ENCODE measurements at regions not wholly inside any gene's neighbourhood (a gene's known extent, or its start where the extent isn't known, plus 50 kb on each side); places are given as distances from the start of the nearest gene placed in this dataset.

DNA sequence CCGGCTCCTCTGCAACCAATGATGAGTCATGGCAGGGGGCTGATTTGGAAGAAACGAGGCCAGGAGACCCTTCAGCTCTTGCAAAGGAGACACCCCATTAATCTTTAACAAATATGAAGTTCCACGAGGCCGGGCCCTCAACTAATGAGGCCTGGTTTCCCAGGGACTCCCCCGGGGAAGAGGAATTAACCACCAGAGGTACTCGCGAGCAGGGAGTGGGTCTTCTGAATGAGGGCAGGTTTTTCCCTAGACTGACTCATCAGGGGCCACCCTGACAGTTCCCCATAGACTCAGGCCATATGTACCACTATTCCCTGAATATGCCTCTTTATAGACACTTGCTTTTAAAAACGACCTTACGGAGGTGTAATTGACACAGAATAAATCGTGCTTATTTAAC lies 150.7 kb upstream of the LHX5 start:
- TF ChIP-seq CTCF (IDR thresholded peaks at IDR 0.05) (no peak), POLR2A (IDR thresholded peaks at IDR 0.05) (no peak), POLR2AphosphoS5 (IDR thresholded peaks at IDR 0.05) (no peak)

All from sigmoid colon (tissue), 4 donors.